ENCODE measurements at regions not wholly inside any gene's neighbourhood (a gene's known extent, or its start where the extent isn't known, plus 50 kb on each side); places are given as distances from the start of the nearest gene placed in this dataset.
"Not testable (repeated sequence)": the region's sequence is repeated elsewhere in the genome, so short reads cannot be mapped to it uniquely, and the experiment has no call there.

DNA sequence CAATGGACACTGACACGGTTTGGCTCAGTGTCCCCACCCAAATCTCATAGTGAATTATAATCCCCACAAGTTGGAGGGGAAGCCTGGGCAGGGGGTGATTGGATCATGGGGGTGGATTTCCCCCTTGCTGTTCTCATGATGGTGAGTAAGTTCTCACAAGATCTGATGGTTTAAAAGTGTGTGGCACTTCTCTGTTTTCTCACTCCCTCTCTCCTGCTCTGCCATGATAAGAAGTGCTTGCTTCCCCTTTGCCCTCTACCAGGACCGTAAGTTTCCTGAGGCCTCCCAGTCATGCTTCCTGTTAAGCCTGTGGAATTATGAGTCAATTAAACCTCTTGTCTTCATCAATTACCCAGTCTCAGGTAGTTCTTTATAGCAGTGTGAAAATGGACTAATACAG is 115.8 kb upstream of the KIF2A start:
- Mint-ChIP-seq H3K36me3 (ENCODE audit: low read depth) (no peaks in the 10 kb centered on the region), H3K4me1 (ENCODE audit: low read depth) (no peaks in the 10 kb centered on the region), H3K27ac (no peak overlapping the region), H3K4me3 (no peak overlapping the region), H3K27me3 (peaks cover 7% of the 10 kb centered on the region), H3K9me3 (peaks cover 3% of the 10 kb centered on the region)
- intact Hi-C loops (cut with micrococcal nuclease) = no loop called here
- CTCF ChIA-PET = no interaction called here
- ATAC-seq = no peak
- POLR2A ChIA-PET = no interaction called here
- no peak for DNase-seq
- TF ChIP-seq, protein P1, sequence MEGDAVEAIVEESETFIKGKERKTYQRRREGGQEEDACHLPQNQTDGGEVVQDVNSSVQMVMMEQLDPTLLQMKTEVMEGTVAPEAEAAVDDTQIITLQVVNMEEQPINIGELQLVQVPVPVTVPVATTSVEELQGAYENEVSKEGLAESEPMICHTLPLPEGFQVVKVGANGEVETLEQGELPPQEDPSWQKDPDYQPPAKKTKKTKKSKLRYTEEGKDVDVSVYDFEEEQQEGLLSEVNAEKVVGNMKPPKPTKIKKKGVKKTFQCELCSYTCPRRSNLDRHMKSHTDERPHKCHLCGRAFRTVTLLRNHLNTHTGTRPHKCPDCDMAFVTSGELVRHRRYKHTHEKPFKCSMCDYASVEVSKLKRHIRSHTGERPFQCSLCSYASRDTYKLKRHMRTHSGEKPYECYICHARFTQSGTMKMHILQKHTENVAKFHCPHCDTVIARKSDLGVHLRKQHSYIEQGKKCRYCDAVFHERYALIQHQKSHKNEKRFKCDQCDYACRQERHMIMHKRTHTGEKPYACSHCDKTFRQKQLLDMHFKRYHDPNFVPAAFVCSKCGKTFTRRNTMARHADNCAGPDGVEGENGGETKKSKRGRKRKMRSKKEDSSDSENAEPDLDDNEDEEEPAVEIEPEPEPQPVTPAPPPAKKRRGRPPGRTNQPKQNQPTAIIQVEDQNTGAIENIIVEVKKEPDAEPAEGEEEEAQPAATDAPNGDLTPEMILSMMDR (IDR thresholded peaks at IDR 0.05) = no peak

DNA sequence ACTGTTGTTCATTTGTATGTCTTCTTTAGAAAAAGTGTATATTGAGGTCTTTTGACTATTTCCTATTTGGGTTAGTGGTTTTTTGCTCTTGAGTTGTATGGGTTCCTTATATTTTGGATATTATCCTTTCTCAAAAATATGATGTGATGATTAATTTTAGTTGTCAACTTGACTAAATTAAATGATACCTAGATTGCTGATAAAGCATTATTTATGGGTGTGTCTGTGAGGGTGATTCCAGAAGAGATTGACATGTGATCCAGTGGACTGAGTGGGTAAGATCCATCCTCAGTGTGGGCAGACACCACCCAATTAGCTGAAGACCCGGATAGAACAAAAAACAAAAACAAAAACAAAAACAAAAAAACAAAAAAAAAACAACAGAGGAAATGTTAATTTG is 115.1 kb upstream of the KIF2A start:
- intact Hi-C loops (cut with micrococcal nuclease) = no loop called here
- TF ChIP-seq, protein P1 (IDR thresholded peaks at IDR 0.05) = no peak
- ATAC-seq = no peak
- no peak overlapping the region for H3K27ac Mint-ChIP-seq
- CTCF ChIA-PET = no interaction called here
- H3K9me3 Mint-ChIP-seq = peaks cover 3% of the 10 kb centered on the region
- H3K36me3 Mint-ChIP-seq (ENCODE audit: low read depth) = no peaks in the 10 kb centered on the region
- peaks cover 7% of the 10 kb centered on the region for H3K27me3 Mint-ChIP-seq
- H3K4me3 Mint-ChIP-seq = no peak overlapping the region
- POLR2A ChIA-PET = no interaction called here
- H3K4me1 Mint-ChIP-seq (ENCODE audit: low read depth) = no peaks in the 10 kb centered on the region
- no peak for DNase-seq

DNA sequence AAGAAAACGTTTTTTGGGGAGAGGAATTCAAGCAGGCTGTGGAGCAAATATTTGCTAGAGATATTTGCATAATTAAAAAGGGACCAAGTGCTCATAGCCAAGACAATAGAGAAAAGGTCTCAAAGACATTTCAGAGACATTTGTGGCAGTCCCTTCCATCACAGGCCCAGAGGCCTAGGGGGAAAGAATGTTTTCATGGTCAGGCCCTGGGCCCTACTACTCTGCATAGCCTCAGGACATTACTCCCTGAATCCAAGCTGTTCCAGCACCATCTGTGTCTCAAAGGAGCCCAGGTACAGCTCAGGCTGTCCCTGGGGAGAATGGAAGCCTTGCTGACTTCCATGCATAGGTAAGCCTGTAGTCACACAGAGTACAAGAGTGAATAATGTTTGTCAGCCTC is 113.0 kb upstream of the KIF2A start:
- no peak overlapping the region for H3K27ac Mint-ChIP-seq
- POLR2A ChIA-PET = no interaction called here
- H3K4me1 Mint-ChIP-seq (ENCODE audit: low read depth) = no peaks in the 10 kb centered on the region
- TF ChIP-seq, protein P1 (IDR thresholded peaks at IDR 0.05) = no peak
- ATAC-seq (no peak), DNase-seq (no peak)
- intact Hi-C loops (cut with micrococcal nuclease) = no loop called here
- no peaks in the 10 kb centered on the region for H3K36me3 Mint-ChIP-seq (ENCODE audit: low read depth)
- CTCF ChIA-PET = no interaction called here
- H3K27me3 Mint-ChIP-seq = peaks cover 8% of the 10 kb centered on the region
- H3K9me3 Mint-ChIP-seq = peaks cover 3% of the 10 kb centered on the region
- no peak overlapping the region for H3K4me3 Mint-ChIP-seq

DNA sequence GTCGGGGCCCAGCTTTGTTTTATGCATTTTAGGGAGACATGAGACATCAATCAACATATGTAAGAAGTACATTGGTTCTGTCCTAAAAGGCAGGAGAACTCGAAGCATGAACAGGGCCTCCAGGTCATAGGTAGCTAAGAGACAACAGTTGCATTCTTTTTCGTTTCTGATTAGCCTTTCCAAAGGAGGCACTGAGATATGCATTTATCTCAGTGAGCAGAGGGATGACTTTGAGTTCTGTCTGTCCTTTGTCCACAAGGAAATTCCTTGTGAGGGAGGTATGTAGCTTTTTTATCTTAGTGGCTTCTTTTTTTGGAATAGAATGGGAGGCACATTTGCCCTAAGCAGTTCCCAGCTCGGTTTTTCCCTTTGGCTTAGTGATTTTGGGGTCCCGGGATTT is 109.5 kb upstream of the KIF2A start:
- H3K27ac Mint-ChIP-seq; ATAC-seq; DNase-seq; intact Hi-C loops (cut with micrococcal nuclease); H3K27me3 Mint-ChIP-seq; H3K9me3 Mint-ChIP-seq; POLR2A ChIA-PET; H3K4me3 Mint-ChIP-seq; H3K36me3 Mint-ChIP-seq (ENCODE audit: low read depth); H3K4me1 Mint-ChIP-seq (ENCODE audit: low read depth): not testable (repeated sequence)
- CTCF ChIA-PET = interaction anchor here (1.1 kb wide), 1 partner anchor 9 kb away, joined by 3 read pairs; no protein-coding TSS in a partner anchor

DNA sequence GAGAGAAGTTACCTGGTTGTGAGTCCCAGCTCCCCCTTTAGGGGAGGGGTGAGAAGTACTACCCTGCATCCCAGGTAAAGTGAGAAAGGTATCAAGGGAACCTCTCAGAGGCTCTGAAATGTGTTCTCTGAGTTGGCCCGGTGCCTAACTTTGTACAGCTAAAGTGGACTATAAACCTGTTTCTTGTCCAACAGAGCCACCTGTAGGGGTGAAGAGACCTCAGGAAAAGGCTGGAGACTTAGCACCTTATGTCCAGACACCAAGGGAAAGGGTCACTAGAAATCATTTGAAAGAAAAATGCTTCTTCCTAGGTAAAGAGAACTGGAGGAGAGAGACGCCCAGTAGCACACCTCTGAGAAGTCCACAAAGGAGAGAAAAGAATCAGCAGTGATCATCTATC is 108.3 kb upstream of the KIF2A start:
- intact Hi-C loops (cut with micrococcal nuclease) = no loop called here
- ATAC-seq (no peak), DNase-seq (no peak)
- Mint-ChIP-seq H3K27me3 (peaks cover 2% of the 10 kb centered on the region), H3K4me3 (no peak overlapping the region), H3K27ac (no peak overlapping the region), H3K36me3 (ENCODE audit: low read depth) (no peaks in the 10 kb centered on the region), H3K4me1 (ENCODE audit: low read depth) (peaks cover 7% of the 10 kb centered on the region), H3K9me3 (no peaks in the 10 kb centered on the region)
- TF ChIP-seq, protein P1 (IDR thresholded peaks at IDR 0.05) = no peak
- POLR2A ChIA-PET = interaction anchor here (0.6 kb wide), 1 partner anchor 463 kb away, joined by 3 read pairs; no protein-coding TSS in a partner anchor
- CTCF ChIA-PET = no interaction called here

DNA sequence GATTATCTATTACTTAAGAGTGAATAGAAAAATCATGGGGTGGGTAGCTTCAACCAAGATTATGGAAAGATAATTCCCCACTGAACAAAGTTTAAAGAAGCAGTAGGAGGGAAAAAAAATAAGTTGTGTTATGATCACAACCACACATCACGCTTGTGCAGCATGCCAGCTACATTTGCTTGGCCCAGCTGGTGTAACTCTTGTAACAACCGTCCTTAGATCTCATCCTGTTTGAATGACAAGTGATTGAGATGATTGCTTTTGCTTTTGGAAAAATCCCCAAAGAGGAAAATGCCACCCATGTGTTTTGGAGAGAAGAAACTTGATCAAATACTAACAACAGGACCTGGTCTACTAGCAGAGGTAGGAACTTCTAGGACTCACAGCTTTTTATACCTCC is 107.6 kb upstream of the KIF2A start:
- TF ChIP-seq, protein P1 (IDR thresholded peaks at IDR 0.05) = no peak
- Mint-ChIP-seq H3K9me3 (no peaks in the 10 kb centered on the region), H3K36me3 (ENCODE audit: low read depth) (no peaks in the 10 kb centered on the region), H3K4me3 (no peak overlapping the region), H3K27ac (no peak overlapping the region), H3K27me3 (peaks cover 2% of the 10 kb centered on the region), H3K4me1 (ENCODE audit: low read depth) (peaks cover 7% of the 10 kb centered on the region)
- intact Hi-C loops (cut with micrococcal nuclease) = no loop called here
- ATAC-seq (no peak), DNase-seq (no peak)
- ChIA-PET CTCF (no interaction called here), POLR2A (no interaction called here)

All from activated CD8-positive, alpha-beta T cell treated with anti-CD3 and anti-CD28 coated beads for 36 hours (primary cell).